ENCODE measurements at regions not wholly inside any gene's neighbourhood (a gene's known extent, or its start where the extent isn't known, plus 50 kb on each side); places are given as distances from the start of the nearest gene placed in this dataset.
A peak's percentile ranks its signal among the peaks of the same experiment; 100 is the strongest.

GRCh38 chr12:97968641-97969197 lies 506.1 kb downstream of the RMST start:
- DNase-seq (ENCODE audit: low spot score in 2 of 2) = no peak
- Histone ChIP-seq H3K36me3 (no peaks in the 10 kb centered on the region), H3K4me1 (no peaks in the 10 kb centered on the region), H3K9me3 (no peaks in the 10 kb centered on the region), H3K4me3 (no peak overlapping the region), H3K27me3 (no peaks in the 10 kb centered on the region), H3K27ac (no peak overlapping the region)
- intact Hi-C loops (cut with DNase I; ENCODE audit: low total_unique reads) = no loop called here
- TF ChIP-seq CTCF (IDR thresholded peaks at IDR 0.05) (no peak), POLR2A (IDR thresholded peaks at IDR 0.05) (no peak), POLR2AphosphoS5 (IDR thresholded peaks at IDR 0.05) (no peak)

GRCh38 chr12:97977870-97978405 lies 515.3 kb downstream of the RMST start:
- intact Hi-C loops (cut with DNase I; ENCODE audit: low total_unique reads) = no loop called here
- Histone ChIP-seq H3K36me3 (no peaks in the 10 kb centered on the region), H3K4me3 (no peak overlapping the region), H3K27ac (no peak overlapping the region), H3K4me1 (no peaks in the 10 kb centered on the region), H3K9me3 (no peaks in the 10 kb centered on the region), H3K27me3 (no peaks in the 10 kb centered on the region)
- DNase-seq (ENCODE audit: low spot score in 2 of 2) = no peak
- TF ChIP-seq CTCF (IDR thresholded peaks at IDR 0.05) (no peak), POLR2A (IDR thresholded peaks at IDR 0.05) (no peak), POLR2AphosphoS5 (IDR thresholded peaks at IDR 0.05) (no peak)

- DNase-seq (ENCODE audit: low spot score in 2 of 2) = no peak
- Histone ChIP-seq H3K9me3 (no peaks in the 10 kb centered on the region), H3K27ac (no peak overlapping the region), H3K4me1 (no peaks in the 10 kb centered on the region), H3K36me3 (no peaks in the 10 kb centered on the region), H3K4me3 (no peak overlapping the region), H3K27me3 (no peaks in the 10 kb centered on the region)
- TF ChIP-seq POLR2AphosphoS5 (IDR thresholded peaks at IDR 0.05) = no peak
- TF ChIP-seq CTCF (IDR thresholded peaks at IDR 0.05) = no peak
- TF ChIP-seq POLR2A (IDR thresholded peaks at IDR 0.05) = no peak
- intact Hi-C loops (cut with DNase I; ENCODE audit: low total_unique reads) = loop anchor here (2.0 kb wide), 1 partner anchor 22 kb away; no protein-coding TSS in a partner anchor
Measured at GRCh38 chr12:97982684-97983083, 520.1 kb downstream of the RMST start.

GRCh38 chr12:97983796-97984195 lies 521.2 kb downstream of the RMST start:
- Histone ChIP-seq H3K9me3 (no peaks in the 10 kb centered on the region), H3K27ac (no peak overlapping the region), H3K4me1 (no peaks in the 10 kb centered on the region), H3K36me3 (no peaks in the 10 kb centered on the region), H3K27me3 (no peaks in the 10 kb centered on the region), H3K4me3 (no peak overlapping the region)
- intact Hi-C loops (cut with DNase I; ENCODE audit: low total_unique reads) = loop anchor here (2.0 kb wide), 1 partner anchor 23 kb away; no protein-coding TSS in a partner anchor
- TF ChIP-seq POLR2A (IDR thresholded peaks at IDR 0.05) (no peak), CTCF (IDR thresholded peaks at IDR 0.05) (no peak)
- DNase-seq (ENCODE audit: low spot score in 2 of 2) = no peak

- Histone ChIP-seq H3K27ac (peak overlapping the region; percentile 32 to 45), H3K27me3 (no peaks in the 10 kb centered on the region), H3K36me3 (no peaks in the 10 kb centered on the region), H3K9me3 (no peaks in the 10 kb centered on the region), H3K4me3 (no peak overlapping the region), H3K4me1 (no peaks in the 10 kb centered on the region)
- TF ChIP-seq CTCF (IDR thresholded peaks at IDR 0.05) = no peak
- no peak for TF ChIP-seq POLR2AphosphoS5 (IDR thresholded peaks at IDR 0.05)
- no peak for TF ChIP-seq POLR2A (IDR thresholded peaks at IDR 0.05)
- intact Hi-C loops (cut with DNase I; ENCODE audit: low total_unique reads) = no loop called here
- no peak for DNase-seq (ENCODE audit: low spot score in 2 of 2)
Measured at GRCh38 chr12:97984436-97984835, 521.8 kb downstream of the RMST start.

Measured in breast epithelium (tissue), 4 donors.